H9 (cell line): ENCODE measurements at regions not wholly inside any gene's neighbourhood (a gene's known extent, or its start where the extent isn't known, plus 50 kb on each side); places are given as distances from the start of the nearest gene placed in this dataset.

Experiments
- DNase-seq: peaks from one replicate; pipeline ENCODE4 v3.0.0-alpha.2; 2017
- H2AFZ ChIP-seq: one replicate; pipeline ENCODE4 v1.6.1; 2013; ENCODE audit warnings: mild to moderate bottlenecking, low read length, control low read depth, moderate library complexity
- H2AK5ac ChIP-seq: 2 replicates; pipeline ENCODE4 v1.6.1; 2013; ENCODE audit warnings: low read length, control low read depth, mixed read lengths; ENCODE audit not compliant: insufficient read length
- H2BK120ac ChIP-seq: one replicate; pipeline ENCODE4 v1.6.1; 2013; ENCODE audit warnings: low read depth, mild to moderate bottlenecking, low read length, control low read depth, inconsistent platforms; ENCODE audit not compliant: poor library complexity, severe bottlenecking
- H2BK12ac ChIP-seq: 2 replicates; pipeline ENCODE4 v1.6.1; 2013; ENCODE audit warnings: low read length, control low read depth, mixed read lengths, low read depth; ENCODE audit not compliant: insufficient read length
- H2BK15ac ChIP-seq: 2 replicates; pipeline ENCODE4 v1.6.1; 2013; ENCODE audit warnings: low read depth, low read length, control low read depth
- H2BK20ac ChIP-seq: one replicate; pipeline ENCODE4 v1.6.1; 2013; ENCODE audit warnings: low read depth, mild to moderate bottlenecking, low read length, control low read depth, inconsistent platforms; ENCODE audit not compliant: poor library complexity, severe bottlenecking
- H2BK5ac ChIP-seq: 2 replicates; pipeline ENCODE4 v1.6.1; 2013; ENCODE audit warnings: low read length, control low read depth, mixed read lengths; ENCODE audit not compliant: insufficient read length
- H3K14ac ChIP-seq: 2 replicates; pipeline ENCODE4 v1.6.1; 2013; ENCODE audit warnings: low read length, control low read depth; ENCODE audit not compliant: insufficient read depth
- H3K18ac ChIP-seq: 2 replicates; pipeline ENCODE4 v1.6.1; 2013; ENCODE audit warnings: low read depth, mild to moderate bottlenecking, mixed read lengths, low read length, control low read depth; ENCODE audit not compliant: insufficient read length
- H3K23ac ChIP-seq: 2 replicates; pipeline ENCODE4 v1.6.1; 2013; ENCODE audit warnings: low read length, control low read depth, mixed read lengths, low read depth; ENCODE audit not compliant: insufficient read length
- H3K23me2 ChIP-seq: 2 replicates; pipeline ENCODE4 v1.6.1; 2013; ENCODE audit warnings: low read depth, mild to moderate bottlenecking, mixed read lengths, low read length, control low read depth; ENCODE audit not compliant: insufficient read length, poor library complexity, severe bottlenecking
- H3K27ac ChIP-seq: 2 replicates; pipeline ENCODE4 v1.5.1; 2013; ENCODE audit warnings: low read length, control low read depth, mixed read lengths, low read depth; ENCODE audit not compliant: insufficient read length
- H3K27me3 ChIP-seq: 2 replicates; pipeline ENCODE4 v1.6.1; 2013; ENCODE audit warnings: low read length, control low read depth, inconsistent platforms; ENCODE audit not compliant: insufficient read depth
- H3K4ac ChIP-seq: 2 replicates; pipeline ENCODE4 v1.6.1; 2013; ENCODE audit warnings: low read depth, mild to moderate bottlenecking, control low read depth, inconsistent platforms, low read length, moderate library complexity
- H3K4me1 ChIP-seq: 2 replicates; pipeline ENCODE4 v1.6.1; 2013; ENCODE audit warnings: low read length, control low read depth, inconsistent platforms; ENCODE audit not compliant: insufficient read depth
- H3K4me2 ChIP-seq: 2 replicates; pipeline ENCODE4 v1.6.1; 2013; ENCODE audit warnings: low read length, control low read depth, mixed read lengths; ENCODE audit not compliant: insufficient read length, insufficient read depth
- H3K56ac ChIP-seq: 2 replicates; pipeline ENCODE4 v1.6.1; 2013; ENCODE audit warnings: low read depth, mild to moderate bottlenecking, mixed read lengths, low read length, control low read depth; ENCODE audit not compliant: insufficient read length
- H3K79me1 ChIP-seq: 2 replicates; pipeline ENCODE4 v1.6.1; 2013; ENCODE audit warnings: low read depth, mild to moderate bottlenecking, moderate library complexity, low read length, control low read depth, inconsistent platforms; ENCODE audit not compliant: insufficient read depth, poor library complexity, severe bottlenecking
- H3K79me2 ChIP-seq: 2 replicates; pipeline ENCODE4 v1.6.1; 2013; ENCODE audit warnings: low read length, control low read depth, inconsistent platforms; ENCODE audit not compliant: insufficient read depth
- H3K9ac ChIP-seq: 2 replicates; pipeline ENCODE4 v1.6.1; 2013; ENCODE audit warnings: low read length, control low read depth, mixed read lengths; ENCODE audit not compliant: insufficient read length; ENCODE audit errors: extremely low read depth
- H3K9me3 ChIP-seq: one replicate; pipeline ENCODE4 v1.6.1; 2013; ENCODE audit warnings: low read depth, low read length, inconsistent platforms; ENCODE audit not compliant: control insufficient read depth
- H3T11ph ChIP-seq: one replicate; pipeline ENCODE4 v1.6.1; 2013; ENCODE audit warnings: mild to moderate bottlenecking, low read length, control low read depth, inconsistent platforms
- H4K20me1 ChIP-seq: one replicate; pipeline ENCODE4 v1.6.1; 2013; ENCODE audit not compliant: control insufficient read depth, insufficient read length, insufficient read depth
- H4K5ac ChIP-seq: 2 replicates; pipeline ENCODE4 v1.6.1; 2013; ENCODE audit warnings: low read depth, mild to moderate bottlenecking, mixed read lengths, low read length, control low read depth; ENCODE audit not compliant: insufficient read length
- H4K8ac ChIP-seq: replicated peaks from 2 replicates; pipeline ENCODE4 v1.6.1; 2013; ENCODE audit warnings: low read length, control low read depth, mixed read lengths, low read depth; ENCODE audit not compliant: insufficient read length
- H4K91ac ChIP-seq: 2 replicates; pipeline ENCODE4 v1.6.1; 2013; ENCODE audit warnings: low read depth, mild to moderate bottlenecking, moderate library complexity, mixed read lengths, low read length, control low read depth; ENCODE audit not compliant: insufficient read length
- H3K27ac Mint-ChIP-seq, 3 experiments: 2 replicates in 2 of 3; 3 replicates in 1 of 3; pipeline ENCODE4 v1.8.0; 2020 to 2021; ENCODE audit warnings: mixed read lengths in 3 of 3, mild to moderate bottlenecking in 1 of 3, moderate library complexity in 1 of 3
- H3K27me3 Mint-ChIP-seq: 2 replicates; pipeline ENCODE4 v1.8.0; 2021; ENCODE audit warnings: low read depth, mild to moderate bottlenecking, moderate library complexity, mixed read lengths
- H3K36me3 Mint-ChIP-seq, 3 experiments: 2 replicates in 2 of 3; 3 replicates in 1 of 3; pipeline ENCODE4 v1.8.0; 2020 to 2021; ENCODE audit warnings: low read depth in 3 of 3, mixed read lengths in 3 of 3; ENCODE audit not compliant: insufficient read depth in 1 of 3
- H3K4me1 Mint-ChIP-seq, 2 experiments: 2 replicates each; pipeline ENCODE4 v1.8.0; 2020; ENCODE audit warnings: mixed read lengths in 2 of 2
- H3K4me3 Mint-ChIP-seq, 2 experiments: 2 replicates in 1 of 2; 3 replicates in 1 of 2; pipeline ENCODE4 v1.8.0; 2020 to 2021; ENCODE audit warnings: mild to moderate bottlenecking in 2 of 2, mixed read lengths in 2 of 2, moderate library complexity in 1 of 2
- H3K9me3 Mint-ChIP-seq, 2 experiments: 2 replicates in 1 of 2; 3 replicates in 1 of 2; pipeline ENCODE4 v1.8.0; 2020; ENCODE audit warnings: mild to moderate bottlenecking in 2 of 2, mixed read lengths in 2 of 2, moderate library complexity in 1 of 2
- WGBS: extraction: QIAGEN DNeasy Blood & Tissue Kit; methylation state at CpG from one replicate; pipeline ENCODE4 v1.1.7; 2013; ENCODE audit warnings: missing lambda C conversion rate, low lambda C conversion rate, mixed read lengths; ENCODE audit not compliant: insufficient read length; ENCODE audit errors: extremely low coverage; 5-methylcytosine and 5-hydroxymethylcytosine counted together
- TF ChIP-seq, protein P1 (sequence below): fragments of 200-600 bp; sonication (generic); conservative IDR thresholded peaks from 3 replicates; pipeline ENCODE4 v1.8.0; 2021; ENCODE audit warnings: antibody characterized with exemption, mild to moderate bottlenecking

DNA sequence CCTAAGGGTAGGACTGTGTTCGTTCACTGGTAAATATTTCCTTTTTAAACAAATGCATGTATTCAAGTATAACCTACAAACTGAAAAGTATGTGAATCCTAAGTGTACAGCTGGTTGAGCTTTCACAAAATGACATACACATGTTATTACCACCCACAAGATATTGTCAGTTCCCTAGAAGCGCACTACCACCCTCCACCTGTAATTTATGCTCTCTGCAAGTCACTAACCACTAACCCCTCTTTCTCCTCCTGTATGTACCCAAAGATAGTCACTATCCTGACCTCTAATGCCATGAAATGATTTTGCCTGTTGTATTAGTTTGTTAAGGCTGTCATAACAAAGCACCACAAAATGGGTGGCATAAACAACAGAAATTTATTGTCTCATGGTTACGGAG, 82.8 kb upstream of the CHODL start:
- Histone ChIP-seq H3K79me1 (no peaks in the 10 kb centered on the region), H3K4ac (no peak overlapping the region), H2BK15ac (no peak overlapping the region), H4K20me1 (no peaks in the 10 kb centered on the region), H3K4me2 (no peak overlapping the region), H3K56ac (no peak overlapping the region), H3K27ac (no peak overlapping the region), H2BK5ac (no peak overlapping the region), H2BK12ac (no peak overlapping the region), H3K9ac (no peak overlapping the region), H3K23ac (no peak overlapping the region), H3K14ac (no peak overlapping the region), H3K9me3 (no peaks in the 10 kb centered on the region), H4K91ac (no peak overlapping the region), H3K18ac (no peak overlapping the region), H2BK120ac (no peak overlapping the region), H4K8ac (no peak overlapping the region), H3K4me1 (no peaks in the 10 kb centered on the region; the same call in 1 of the 2 replicates), H3K27me3 (no peaks in the 10 kb centered on the region), H3T11ph (peak overlapping the region; percentile 6), H3K79me2 (no peaks in the 10 kb centered on the region), H2BK20ac (no peak overlapping the region), H4K5ac (no peak overlapping the region), H3K23me2 (no peaks in the 10 kb centered on the region), H2AK5ac (no peak overlapping the region), H2AFZ (no peak overlapping the region)
- WGBS, result no CpG with 5 or more reads among the region's 3 CpGs
- H3K27me3 Mint-ChIP-seq, result no peaks in the 10 kb centered on the region
- no peak overlapping the region for H3K4me3 Mint-ChIP-seq
- DNase-seq, result no peak
- TF ChIP-seq, protein P1, sequence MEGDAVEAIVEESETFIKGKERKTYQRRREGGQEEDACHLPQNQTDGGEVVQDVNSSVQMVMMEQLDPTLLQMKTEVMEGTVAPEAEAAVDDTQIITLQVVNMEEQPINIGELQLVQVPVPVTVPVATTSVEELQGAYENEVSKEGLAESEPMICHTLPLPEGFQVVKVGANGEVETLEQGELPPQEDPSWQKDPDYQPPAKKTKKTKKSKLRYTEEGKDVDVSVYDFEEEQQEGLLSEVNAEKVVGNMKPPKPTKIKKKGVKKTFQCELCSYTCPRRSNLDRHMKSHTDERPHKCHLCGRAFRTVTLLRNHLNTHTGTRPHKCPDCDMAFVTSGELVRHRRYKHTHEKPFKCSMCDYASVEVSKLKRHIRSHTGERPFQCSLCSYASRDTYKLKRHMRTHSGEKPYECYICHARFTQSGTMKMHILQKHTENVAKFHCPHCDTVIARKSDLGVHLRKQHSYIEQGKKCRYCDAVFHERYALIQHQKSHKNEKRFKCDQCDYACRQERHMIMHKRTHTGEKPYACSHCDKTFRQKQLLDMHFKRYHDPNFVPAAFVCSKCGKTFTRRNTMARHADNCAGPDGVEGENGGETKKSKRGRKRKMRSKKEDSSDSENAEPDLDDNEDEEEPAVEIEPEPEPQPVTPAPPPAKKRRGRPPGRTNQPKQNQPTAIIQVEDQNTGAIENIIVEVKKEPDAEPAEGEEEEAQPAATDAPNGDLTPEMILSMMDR, result 0 out of 3 replicates have a peak, but pooled peaks have one; percentile 12
- peaks cover 0 to 2% (median 0%) of the 10 kb centered on the region in 3 experiments; a peak in 1 of 7 replicates for H3K36me3 Mint-ChIP-seq
- no peaks in the 10 kb centered on the region; a peak in 1 of 5 replicates for H3K9me3 Mint-ChIP-seq
- peaks cover 0 to under 1% of the 10 kb centered on the region in 2 experiments; a peak in 2 of 4 replicates for H3K4me1 Mint-ChIP-seq
- H3K27ac Mint-ChIP-seq, result no peak overlapping the region
